CD14-positive monocyte (primary cell): ENCODE measurements at regions not wholly inside any gene's neighbourhood (a gene's known extent, or its start where the extent isn't known, plus 50 kb on each side); places are given as distances from the start of the nearest gene placed in this dataset.
"Not testable (repeated sequence)": the region's sequence is repeated elsewhere in the genome, so short reads cannot be mapped to it uniquely, and the experiment has no call there.

Experiments
- DNase-seq, 3 donors: peaks; one replicate each; pipeline ENCODE4 v3.0.0-alpha.2; 2011 to 2022
- H2AFZ ChIP-seq: 2 replicates; pipeline ENCODE4 v1.6.0; 2012; ENCODE audit warnings: mild to moderate bottlenecking, low read depth, low read length, inconsistent platforms; ENCODE audit not compliant: insufficient read depth, poor library complexity, severe bottlenecking
- H3K27ac ChIP-seq, 2 donors: 1 replicate in 1 of 2; 2 replicates in 1 of 2; pipeline ENCODE4 v1.5.1; 2012 to 2013; ENCODE audit warnings: low read length in 2 of 2, control low read depth in 1 of 2, inconsistent platforms in 1 of 2, low read depth in 1 of 2, mild to moderate bottlenecking in 1 of 2
- H3K27me3 ChIP-seq, 2 donors: one replicate each; pipeline versions ENCODE4 v1.6.0 to v1.6.1; 2011 to 2013; ENCODE audit warnings: low read length in 2 of 2; ENCODE audit not compliant: control insufficient read depth in 2 of 2, insufficient read depth in 2 of 2
- H3K36me3 ChIP-seq, 2 donors: replicated peaks in 1 of 2; 1 replicate in 1 of 2; 2 replicates in 1 of 2; pipeline versions ENCODE4 v1.5.1 to v1.6.1; 2012 to 2013; ENCODE audit warnings: low read length in 2 of 2, control low read depth in 1 of 2, inconsistent platforms in 1 of 2, mild to moderate bottlenecking in 1 of 2; ENCODE audit not compliant: insufficient read depth in 2 of 2, control insufficient read depth in 1 of 2
- H3K4me1 ChIP-seq, 2 donors: 1 replicate in 1 of 2; 2 replicates in 1 of 2; pipeline versions ENCODE4 v1.5.1 to v1.6.1; 2012 to 2013; ENCODE audit warnings: low read length in 2 of 2, control low read depth in 1 of 2, inconsistent platforms in 1 of 2, mild to moderate bottlenecking in 1 of 2, moderate library complexity in 1 of 2; ENCODE audit not compliant: insufficient read depth in 2 of 2, control insufficient read depth in 1 of 2
- H3K4me2 ChIP-seq: replicated peaks from 2 replicates; pipeline ENCODE3; 2012; ENCODE audit warnings: low read length, moderate library complexity, mild to moderate bottlenecking; ENCODE audit not compliant: poor library complexity, severe bottlenecking; ENCODE audit errors: extremely low read depth
- H3K4me3 ChIP-seq, 3 experiments: fragments of 200-600 bp in 1 of 3; sonication (generic) in 1 of 3; replicated peaks in 1 of 3; 1 replicate in 2 of 3; 2 replicates in 1 of 3; pipeline ENCODE4 v1.5.1; 2011 to 2013; ENCODE audit warnings: low read length in 3 of 3, mild to moderate bottlenecking in 3 of 3, control low read depth in 2 of 3, low read depth in 2 of 3, inconsistent platforms in 1 of 3, moderate library complexity in 1 of 3
- H3K79me2 ChIP-seq: 2 replicates; pipeline ENCODE4 v1.6.0; 2012; ENCODE audit warnings: mild to moderate bottlenecking, control low read depth, inconsistent platforms, low read length, moderate library complexity; ENCODE audit not compliant: insufficient read depth
- H3K9ac ChIP-seq: 2 replicates; pipeline ENCODE4 v1.6.0; 2017; ENCODE audit warnings: low read length, mild to moderate bottlenecking; ENCODE audit not compliant: insufficient read depth, poor library complexity, severe bottlenecking
- H3K9me3 ChIP-seq, 2 donors: replicated peaks in 1 of 2; 1 replicate in 1 of 2; 2 replicates in 1 of 2; pipeline versions ENCODE4 v1.5.1 to v1.6.1; 2012 to 2013; ENCODE audit warnings: low read length in 2 of 2, control low read depth in 1 of 2; ENCODE audit not compliant: control insufficient read depth in 1 of 2, insufficient read depth in 1 of 2
- H4K20me1 ChIP-seq: 2 replicates; pipeline ENCODE4 v1.6.0; 2012; ENCODE audit warnings: mild to moderate bottlenecking, low read length, control low read depth, moderate library complexity; ENCODE audit not compliant: insufficient read depth
- H3K27ac Mint-ChIP-seq, 7 donors: one replicate each; pipeline ENCODE4 v1.8.0; 2020; ENCODE audit warnings: mild to moderate bottlenecking in 7 of 7, mixed read lengths in 7 of 7, moderate library complexity in 6 of 7, inconsistent platforms in 2 of 7
- H3K27me3 Mint-ChIP-seq, 3 donors: one replicate each; pipeline ENCODE4 v1.8.0; 2021 to 2022; ENCODE audit warnings: low read depth in 3 of 3, mild to moderate bottlenecking in 3 of 3, mixed read lengths in 3 of 3, moderate library complexity in 3 of 3, inconsistent platforms in 1 of 3
- H3K36me3 Mint-ChIP-seq, 2 donors: one replicate each; pipeline ENCODE4 v1.8.0; 2020; ENCODE audit warnings: mixed read lengths in 2 of 2, inconsistent platforms in 1 of 2, mild to moderate bottlenecking in 1 of 2
- H3K4me1 Mint-ChIP-seq: one replicate; pipeline ENCODE4 v1.8.0; 2020; ENCODE audit warnings: mild to moderate bottlenecking, mixed read lengths
- H3K4me3 Mint-ChIP-seq, 2 donors: one replicate each; pipeline ENCODE4 v1.8.0; 2020; ENCODE audit warnings: mild to moderate bottlenecking in 2 of 2, mixed read lengths in 2 of 2, moderate library complexity in 1 of 2
- H3K9me3 Mint-ChIP-seq, 7 donors: one replicate each; pipeline ENCODE4 v1.8.0; 2020 to 2022; ENCODE audit warnings: mixed read lengths in 7 of 7, mild to moderate bottlenecking in 6 of 7, moderate library complexity in 6 of 7, inconsistent platforms in 2 of 7
- WGBS: methylation state at CpG from one replicate; pipeline ENCODE4 v1.1.5; 2013; ENCODE audit warnings: missing lambda C conversion rate; ENCODE audit not compliant: insufficient coverage; 5-methylcytosine and 5-hydroxymethylcytosine counted together
- intact Hi-C, 2 donors: fragments of 100-400 bp; cut with micrococcal nuclease; formaldehyde crosslinking; loops; one replicate each; pipeline versions ENCODE4 v1.15.0 to v1.15.1; 2023
- TF ChIP-seq, protein P1 (sequence below): fragments of 200-600 bp; IDR thresholded peaks from one replicate; pipeline ENCODE4 v1.8.0; 2022; ENCODE audit warnings: antibody characterized with exemption, mild to moderate bottlenecking

DNA sequence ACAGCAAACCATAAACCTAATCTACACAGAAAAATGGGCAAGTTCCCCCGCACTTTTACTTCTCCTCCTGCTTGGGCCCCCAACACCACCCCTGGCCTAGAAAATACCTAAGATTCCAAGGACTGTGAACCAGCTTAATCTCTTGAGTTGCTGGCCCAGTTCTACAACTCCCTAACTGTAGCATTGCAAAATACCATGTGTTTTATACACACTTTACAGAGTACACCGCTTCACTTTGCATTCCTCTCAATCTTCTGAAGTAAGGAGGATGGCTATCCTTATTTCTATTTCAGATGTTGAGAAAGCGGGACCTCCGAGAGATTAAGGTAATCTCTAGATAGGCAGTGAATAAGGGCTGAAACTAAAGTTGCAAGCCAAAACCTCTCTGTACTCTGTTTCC is 408.3 kb upstream of the NR5A2 start:
- Mint-ChIP-seq H3K36me3 (no peaks in the 10 kb centered on the region), H3K4me3 (no peak overlapping the region), H3K9me3 (peaks cover 0 to 1% (median 0%) of the 10 kb centered on the region in 7 donors), H3K4me1 (no peaks in the 10 kb centered on the region), H3K27me3 (peaks cover 0 to 1% (median 0%) of the 10 kb centered on the region in 3 donors), H3K27ac (no peak overlapping the region)
- Histone ChIP-seq H3K27me3 (no peaks in the 10 kb centered on the region), H3K9me3 (no peaks in the 10 kb centered on the region), H3K9ac (no peak overlapping the region), H3K79me2 (no peaks in the 10 kb centered on the region), H2AFZ (no peak overlapping the region), H3K4me3 (no peak overlapping the region), H3K36me3 (no peaks in the 10 kb centered on the region), H4K20me1 (no peaks in the 10 kb centered on the region), H3K4me2 (no peak overlapping the region), H3K27ac (no peak overlapping the region), H3K4me1 (no peaks in the 10 kb centered on the region)
- TF ChIP-seq, protein P1, sequence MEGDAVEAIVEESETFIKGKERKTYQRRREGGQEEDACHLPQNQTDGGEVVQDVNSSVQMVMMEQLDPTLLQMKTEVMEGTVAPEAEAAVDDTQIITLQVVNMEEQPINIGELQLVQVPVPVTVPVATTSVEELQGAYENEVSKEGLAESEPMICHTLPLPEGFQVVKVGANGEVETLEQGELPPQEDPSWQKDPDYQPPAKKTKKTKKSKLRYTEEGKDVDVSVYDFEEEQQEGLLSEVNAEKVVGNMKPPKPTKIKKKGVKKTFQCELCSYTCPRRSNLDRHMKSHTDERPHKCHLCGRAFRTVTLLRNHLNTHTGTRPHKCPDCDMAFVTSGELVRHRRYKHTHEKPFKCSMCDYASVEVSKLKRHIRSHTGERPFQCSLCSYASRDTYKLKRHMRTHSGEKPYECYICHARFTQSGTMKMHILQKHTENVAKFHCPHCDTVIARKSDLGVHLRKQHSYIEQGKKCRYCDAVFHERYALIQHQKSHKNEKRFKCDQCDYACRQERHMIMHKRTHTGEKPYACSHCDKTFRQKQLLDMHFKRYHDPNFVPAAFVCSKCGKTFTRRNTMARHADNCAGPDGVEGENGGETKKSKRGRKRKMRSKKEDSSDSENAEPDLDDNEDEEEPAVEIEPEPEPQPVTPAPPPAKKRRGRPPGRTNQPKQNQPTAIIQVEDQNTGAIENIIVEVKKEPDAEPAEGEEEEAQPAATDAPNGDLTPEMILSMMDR, result no peak
- no peak for DNase-seq
- intact Hi-C loops, result no loop called here
- WGBS, result 100% methylated on average over 1 of the region's 4 CpGs

DNA sequence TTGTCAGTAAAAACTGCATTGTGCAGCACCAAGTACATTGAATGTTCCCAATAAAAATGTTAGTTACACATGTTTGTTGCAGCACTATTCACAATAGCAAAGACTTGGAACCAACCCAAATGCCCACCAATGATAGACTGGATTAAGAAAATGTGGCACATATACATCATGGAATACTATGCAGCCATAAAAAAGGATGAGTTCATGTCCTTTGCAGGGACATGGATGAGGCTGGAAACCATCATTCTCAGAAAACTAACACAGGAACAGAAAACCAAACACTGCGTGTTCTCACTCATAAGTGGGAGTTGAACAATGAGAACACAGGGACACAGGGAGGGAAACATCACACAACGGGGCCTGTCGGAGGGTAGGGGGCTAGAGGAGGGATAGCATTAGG is 401.3 kb upstream of the NR5A2 start:
- DNase-seq, H3K4me3 ChIP-seq, H3K4me1 ChIP-seq, H3K27me3 ChIP-seq, H2AFZ ChIP-seq, H4K20me1 ChIP-seq, H3K4me3 Mint-ChIP-seq, H3K4me1 Mint-ChIP-seq, H3K4me2 ChIP-seq, H3K27ac Mint-ChIP-seq, H3K27ac ChIP-seq, H3K9me3 ChIP-seq, H3K36me3 Mint-ChIP-seq, H3K9ac ChIP-seq, H3K79me2 ChIP-seq, H3K27me3 Mint-ChIP-seq, H3K36me3 ChIP-seq, intact Hi-C loops: not testable (repeated sequence)
- WGBS, result 100% methylated on average over 2 of the region's 3 CpGs
- H3K9me3 Mint-ChIP-seq, result peaks cover 3 to 11% (median 6%) of the 10 kb centered on the region in 7 donors
